PC-3 (cell line): ENCODE measurements at regions not wholly inside any gene's neighbourhood (a gene's known extent, or its start where the extent isn't known, plus 50 kb on each side); places are given as distances from the start of the nearest gene placed in this dataset.

ENCODE experiments used
- ATAC-seq: fragments of 200-7000 bp; cut with Tn5 transposase; 2 replicates; pipeline ENCODE4 v1.9.1; 2020; ENCODE audit warnings: mild to moderate bottlenecking, moderate library complexity
- BruUV-seq: library from RNA; stranded (reverse); fragments of 400-500 nt; replicated peaks from 2 replicates; lab custom pipeline; 2021; lab: Mats Ljungman, UMichigan
- CTCF ChIA-PET: fragments of 300-600 bp; sonication (Branson Sonifier 250); formaldehyde crosslinking; loops from one replicate; lab custom pipeline; 2022; ENCODE audit warnings: antibody characterized with exemption; lab: Charles Lee
- POLR2A ChIA-PET: fragments of 300-600 bp; sonication (Branson Sonifier 250); formaldehyde crosslinking; loops from one replicate; lab custom pipeline; 2022; ENCODE audit warnings: antibody characterized with exemption; ENCODE audit not compliant: unreplicated experiment; lab: Charles Lee
- DNase-seq: peaks from one replicate; pipeline ENCODE4 v3.0.0-alpha.2; 2015
- H2AFZ ChIP-seq: fragments of 300-600 bp; sonication (generic); 2 replicates; pipeline ENCODE4 v1.6.0; 2016; ENCODE audit warnings: antibody characterized with exemption, low read length
- H3F3A ChIP-seq: fragments of 300-600 bp; sonication (generic); one replicate; pipeline ENCODE4 v1.6.0; 2017; ENCODE audit warnings: antibody characterized with exemption, low read length, control low read depth, mild to moderate bottlenecking; ENCODE audit not compliant: unreplicated experiment
- H3K27ac ChIP-seq: fragments of 300-600 bp; sonication (generic); 2 replicates; pipeline ENCODE4 v1.5.1; 2016; ENCODE audit warnings: mild to moderate bottlenecking, low read length
- H3K27me3 ChIP-seq: fragments of 300-600 bp; sonication (generic); 2 replicates; pipeline ENCODE4 v1.6.1; 2016; ENCODE audit warnings: low read length, mixed read lengths
- H3K36me3 ChIP-seq: fragments of 300-600 bp; sonication (generic); 2 replicates; pipeline ENCODE4 v1.6.1; 2016; ENCODE audit warnings: low read depth, mixed run types, low read length, mixed read lengths
- H3K4me1 ChIP-seq: fragments of 300-600 bp; sonication (generic); 2 replicates; pipeline ENCODE4 v1.5.1; 2016; ENCODE audit warnings: low read length; ENCODE audit not compliant: insufficient read depth
- H3K4me2 ChIP-seq: fragments of 300-600 bp; sonication (generic); 2 replicates; pipeline ENCODE4 v1.6.0; 2016; ENCODE audit warnings: low read length
- H3K4me3 ChIP-seq: fragments of 300-600 bp; sonication (generic); 2 replicates; pipeline ENCODE4 v1.5.1; 2016; ENCODE audit warnings: mild to moderate bottlenecking, low read length, mixed read lengths
- H3K79me2 ChIP-seq: fragments of 300-600 bp; sonication (generic); 2 replicates; pipeline ENCODE4 v1.6.1; 2017; ENCODE audit warnings: low read length, mixed read lengths
- H3K9ac ChIP-seq: fragments of 300-600 bp; sonication (generic); 2 replicates; pipeline ENCODE4 v1.6.0; 2016; ENCODE audit warnings: mild to moderate bottlenecking, low read length
- H3K9me2 ChIP-seq: fragments of 300-600 bp; sonication (generic); replicated peaks from 2 replicates; pipeline ENCODE4 v1.6.1; 2016; ENCODE audit warnings: mixed run types, low read length, mixed read lengths
- H3K9me3 ChIP-seq: fragments of 300-600 bp; sonication (generic); 2 replicates; pipeline ENCODE4 v1.6.1; 2016; ENCODE audit warnings: low read length, mixed read lengths
- H4K20me1 ChIP-seq: fragments of 300-600 bp; sonication (generic); 2 replicates; pipeline ENCODE4 v1.6.1; 2016; ENCODE audit warnings: low read length, mixed read lengths
- CTCF ChIP-seq: fragments of 300-600 bp; sonication (generic); conservative IDR thresholded peaks from 2 replicates; pipeline ENCODE4 v1.5.1; 2017; ENCODE audit warnings: antibody characterized with exemption, low read depth, mild to moderate bottlenecking, low read length
- EZH2 ChIP-seq: fragments of 300-600 bp; sonication (generic); IDR thresholded peaks from one replicate; pipeline ENCODE4 v1.6.1; 2017; ENCODE audit warnings: antibody characterized with exemption, mild to moderate bottlenecking, low read length; ENCODE audit not compliant: unreplicated experiment
- EZH2phosphoT487 ChIP-seq: fragments of 300-600 bp; sonication (generic); IDR thresholded peaks from 2 replicates; pipeline ENCODE4 v1.6.1; 2018; ENCODE audit warnings: mild to moderate bottlenecking, antibody characterized with exemption, low read length, borderline replicate concordance
- intact Hi-C: fragments of 100-400 bp; cut with micrococcal nuclease; formaldehyde crosslinking; loops from 2 replicates; pipeline ENCODE4 v1.9.0; 2023

- Histone ChIP-seq H3K4me3 (no peak overlapping the region), H3K36me3 (no peaks in the 10 kb centered on the region), H3K27ac (no peak overlapping the region), H3K79me2 (no peaks in the 10 kb centered on the region), H3K4me2 (no peak overlapping the region), H3K9me2 (no peaks in the 10 kb centered on the region), H3K27me3 (no peaks in the 10 kb centered on the region), H4K20me1 (no peaks in the 10 kb centered on the region), H3K9ac (no peak overlapping the region), H3K4me1 (peaks cover 10% of the 10 kb centered on the region), H3K9me3 (no peaks in the 10 kb centered on the region), H3F3A (no peaks in the 10 kb centered on the region), H2AFZ (no peak overlapping the region)
- DNase-seq (no peak), ATAC-seq (no peak)
- intact Hi-C loops, result no loop called here
- CTCF ChIA-PET, result no interaction called here
- POLR2A ChIA-PET, result no interaction called here
- BruUV-seq, result no TSS peak
- TF ChIP-seq EZH2 (no peak), CTCF (no peak), EZH2phosphoT487 (no peak)
These were observed 123.1 kb downstream of the NPIPB5 start for GRCh38 chr16:22633799-22634198.

- intact Hi-C loops, result no loop called here
These were observed 124.3 kb downstream of the NPIPB5 start for GRCh38 chr16:22634954-22635353.

More at GRCh38 chr16:22634954-22635353, 124.3 kb downstream of the NPIPB5 start:
- Histone ChIP-seq H2AFZ (no peak overlapping the region), H3K4me3 (no peak overlapping the region), H4K20me1 (no peaks in the 10 kb centered on the region), H3K9me3 (no peaks in the 10 kb centered on the region), H3K4me1 (peaks cover 10% of the 10 kb centered on the region), H3K36me3 (no peaks in the 10 kb centered on the region), H3F3A (no peaks in the 10 kb centered on the region), H3K79me2 (no peaks in the 10 kb centered on the region), H3K9me2 (no peaks in the 10 kb centered on the region), H3K27ac (no peak overlapping the region), H3K4me2 (no peak overlapping the region), H3K9ac (no peak overlapping the region), H3K27me3 (no peaks in the 10 kb centered on the region)
- no peak for TF ChIP-seq EZH2
- TF ChIP-seq EZH2phosphoT487, result no peak
- no peak for TF ChIP-seq CTCF
- no peak for ATAC-seq
- no peak for DNase-seq
- CTCF ChIA-PET, result no interaction called here
- BruUV-seq, result no TSS peak
- POLR2A ChIA-PET, result no interaction called here
